Upper lobe of left lung (tissue), 6 donors: ENCODE measurements at regions not wholly inside any gene's neighbourhood (a gene's known extent, or its start where the extent isn't known, plus 50 kb on each side); places are given as distances from the start of the nearest gene placed in this dataset.

Experiments used
- ATAC-seq, 2 donors: fragments of 200-7000 bp; cut with Tn5 transposase; one replicate each; pipeline ENCODE4 v1.9.1; 2022; ENCODE audit warnings: mild to moderate bottlenecking in 2 of 2, moderate library complexity in 2 of 2; ENCODE audit not compliant: low FRiP score in 2 of 2
- DNase-seq, 2 donors: peaks; one replicate each; pipeline ENCODE4 v3.0.0-alpha.2; 2019 to 2020
- H3K27ac ChIP-seq, 4 donors: fragments of 200-600 bp; sonication (generic); one replicate each; pipeline ENCODE4 v1.5.1; 2016 to 2019
- H3K27me3 ChIP-seq, 4 donors: fragments of 200-600 bp; sonication (generic); one replicate each; pipeline ENCODE4 v1.5.1; 2017 to 2019
- H3K36me3 ChIP-seq, 4 donors: fragments of 200-600 bp; sonication (generic); one replicate each; pipeline ENCODE4 v1.5.1; 2016 to 2019
- H3K4me1 ChIP-seq, 4 donors: fragments of 200-600 bp; sonication (generic); one replicate each; pipeline ENCODE4 v1.5.1; 2018 to 2019
- H3K4me3 ChIP-seq, 4 donors: fragments of 200-600 bp; sonication (generic); one replicate each; pipeline ENCODE4 v1.5.1; 2017 to 2019; ENCODE audit warnings: mild to moderate bottlenecking in 2 of 4, moderate library complexity in 1 of 4
- H3K9me3 ChIP-seq, 4 donors: fragments of 200-600 bp; sonication (generic); one replicate each; pipeline ENCODE4 v1.5.1; 2018 to 2019
- EP300 ChIP-seq, 4 donors: sonication (generic); formaldehyde crosslinking; IDR thresholded peaks; one replicate each; pipeline ENCODE4 v1.5.1; 2017; ENCODE audit warnings: antibody characterized with exemption in 4 of 4, control low read depth in 2 of 4
- POLR2A ChIP-seq, 4 donors: fragments of 450-650 bp; IDR thresholded peaks; one replicate each; pipeline ENCODE4 v1.5.1; 2016 to 2017; ENCODE audit warnings: antibody characterized with exemption in 4 of 4, mild to moderate bottlenecking in 2 of 4
- POLR2AphosphoS5 ChIP-seq, 2 donors: sonication (generic); formaldehyde crosslinking; IDR thresholded peaks; one replicate each; pipeline ENCODE4 v1.5.1; 2017; ENCODE audit warnings: antibody characterized with exemption in 2 of 2
- WGBS, 2 donors: methylation state at CpG; one replicate each; pipeline ENCODE4 v1.1.5; 2017 to 2018; 5-methylcytosine and 5-hydroxymethylcytosine counted together
- TF ChIP-seq, protein P1 (sequence below), 6 experiments: fragments of 450-650 bp in 4 of 6; fragments of 200-600 bp in 2 of 6; sonication (generic) in 2 of 6; IDR thresholded peaks; one replicate each; pipeline ENCODE4 v1.5.1; 2016 to 2019; ENCODE audit warnings: antibody characterized with exemption in 6 of 6
- donor health status: DM: no; HTN: no; CAD: no; lungs with moderate emphysema.
- donor health status: DM: no; HTN: yes; CAD: no; lungs with severe emphysema.

DNA sequence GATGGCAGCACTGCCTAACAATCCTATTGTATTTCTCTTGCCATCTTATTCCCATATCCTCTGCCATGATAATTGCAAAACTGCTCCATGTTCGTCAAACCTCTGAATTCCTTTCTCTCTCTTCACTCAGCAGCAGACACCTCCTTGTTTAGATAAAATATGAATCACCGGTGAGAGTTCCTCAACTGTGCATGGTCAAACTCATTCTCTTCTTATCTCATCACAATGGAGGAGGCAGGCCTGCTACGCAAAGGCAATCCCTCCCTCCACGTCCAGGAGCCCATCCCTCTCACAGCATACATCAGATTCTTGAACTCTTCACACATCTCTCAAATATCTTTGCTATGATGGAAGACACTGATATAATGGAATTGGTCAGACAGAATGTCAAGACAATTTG lies 90.1 kb upstream of the DAAM1 start:
- no peak overlapping the region for H3K27ac ChIP-seq
- ATAC-seq (no peak), DNase-seq (no peak)
- H3K36me3 ChIP-seq, result no peaks in the 10 kb centered on the region
- no peak overlapping the region for H3K4me3 ChIP-seq
- TF ChIP-seq, protein P1, sequence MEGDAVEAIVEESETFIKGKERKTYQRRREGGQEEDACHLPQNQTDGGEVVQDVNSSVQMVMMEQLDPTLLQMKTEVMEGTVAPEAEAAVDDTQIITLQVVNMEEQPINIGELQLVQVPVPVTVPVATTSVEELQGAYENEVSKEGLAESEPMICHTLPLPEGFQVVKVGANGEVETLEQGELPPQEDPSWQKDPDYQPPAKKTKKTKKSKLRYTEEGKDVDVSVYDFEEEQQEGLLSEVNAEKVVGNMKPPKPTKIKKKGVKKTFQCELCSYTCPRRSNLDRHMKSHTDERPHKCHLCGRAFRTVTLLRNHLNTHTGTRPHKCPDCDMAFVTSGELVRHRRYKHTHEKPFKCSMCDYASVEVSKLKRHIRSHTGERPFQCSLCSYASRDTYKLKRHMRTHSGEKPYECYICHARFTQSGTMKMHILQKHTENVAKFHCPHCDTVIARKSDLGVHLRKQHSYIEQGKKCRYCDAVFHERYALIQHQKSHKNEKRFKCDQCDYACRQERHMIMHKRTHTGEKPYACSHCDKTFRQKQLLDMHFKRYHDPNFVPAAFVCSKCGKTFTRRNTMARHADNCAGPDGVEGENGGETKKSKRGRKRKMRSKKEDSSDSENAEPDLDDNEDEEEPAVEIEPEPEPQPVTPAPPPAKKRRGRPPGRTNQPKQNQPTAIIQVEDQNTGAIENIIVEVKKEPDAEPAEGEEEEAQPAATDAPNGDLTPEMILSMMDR (IDR thresholded peaks at IDR 0.05), result no peak
- no peaks in the 10 kb centered on the region for H3K27me3 ChIP-seq
- 74 to 80% methylated on average over 4 of the region's 4 CpGs for WGBS, 2 donors
- H3K9me3 ChIP-seq, result no peaks in the 10 kb centered on the region
- no peaks in the 10 kb centered on the region for H3K4me1 ChIP-seq

GRCh38 chr14:59100205-59100604 lies 88.3 kb upstream of the DAAM1 start:
- Histone ChIP-seq H3K36me3 (no peaks in the 10 kb centered on the region), H3K27ac (no peak overlapping the region), H3K4me1 (no peaks in the 10 kb centered on the region), H3K9me3 (no peaks in the 10 kb centered on the region), H3K27me3 (no peaks in the 10 kb centered on the region), H3K4me3 (no peak overlapping the region)
- ATAC-seq (no peak), DNase-seq (no peak)
- 89 to 92% methylated on average over 4 of the region's 4 CpGs for WGBS, 2 donors
- no peak for TF ChIP-seq EP300 (IDR thresholded peaks at IDR 0.05)
- no peak for TF ChIP-seq POLR2AphosphoS5 (IDR thresholded peaks at IDR 0.05)
- TF ChIP-seq, protein P1 (IDR thresholded peaks at IDR 0.05), result no peak
- no peak for TF ChIP-seq POLR2A (IDR thresholded peaks at IDR 0.05)

- Histone ChIP-seq H3K9me3 (no peaks in the 10 kb centered on the region), H3K4me1 (no peaks in the 10 kb centered on the region), H3K27me3 (no peaks in the 10 kb centered on the region), H3K36me3 (no peaks in the 10 kb centered on the region), H3K4me3 (no peak overlapping the region), H3K27ac (no peak overlapping the region)
- no peak for TF ChIP-seq POLR2A (IDR thresholded peaks at IDR 0.05)
- TF ChIP-seq EP300 (IDR thresholded peaks at IDR 0.05), result no peak
- TF ChIP-seq, protein P1 (IDR thresholded peaks at IDR 0.05), result no peak
- no peak for TF ChIP-seq POLR2AphosphoS5 (IDR thresholded peaks at IDR 0.05)
- no peak for ATAC-seq
- no peak for DNase-seq
Observed at GRCh38 chr14:59101476-59101875, 87.0 kb upstream of the DAAM1 start.

GRCh38 chr14:59103396-59103795 lies 85.1 kb upstream of the DAAM1 start:
- ATAC-seq (no peak), DNase-seq (no peak)
- Histone ChIP-seq H3K4me1 (no peaks in the 10 kb centered on the region), H3K36me3 (no peaks in the 10 kb centered on the region), H3K27ac (no peak overlapping the region), H3K4me3 (no peak overlapping the region), H3K9me3 (no peaks in the 10 kb centered on the region), H3K27me3 (no peaks in the 10 kb centered on the region)
- TF ChIP-seq POLR2AphosphoS5 (IDR thresholded peaks at IDR 0.05), result no peak
- WGBS, 2 donors, result 89% methylated on average over 2 of the region's 2 CpGs

DNA sequence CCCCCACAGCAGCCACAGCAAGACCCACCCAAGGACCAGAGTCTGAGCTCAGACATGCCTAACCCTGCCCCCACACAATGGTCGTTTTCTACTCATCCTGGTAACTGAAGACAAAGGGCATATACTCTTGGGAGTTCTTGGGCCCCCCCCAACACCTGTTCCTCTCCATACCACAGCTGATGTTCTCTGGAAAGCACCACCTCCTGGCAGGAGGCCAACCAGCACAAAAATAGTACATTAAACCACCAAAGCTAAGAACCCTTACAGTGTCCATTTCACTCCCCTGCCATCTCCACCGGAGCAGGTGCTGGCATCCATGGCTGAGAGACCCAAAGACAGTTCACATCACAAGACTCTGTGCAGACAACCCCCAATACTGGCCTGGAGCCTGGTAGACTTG lies 80.6 kb upstream of the DAAM1 start:
- WGBS, 2 donors, result 65 to 92% methylated on average over 2 of the region's 2 CpGs
- no peak overlapping the region for H3K4me3 ChIP-seq
- no peak for DNase-seq
- ATAC-seq, result no peak
- TF ChIP-seq POLR2A (IDR thresholded peaks at IDR 0.05) (no peak), EP300 (IDR thresholded peaks at IDR 0.05) (no peak), POLR2AphosphoS5 (IDR thresholded peaks at IDR 0.05) (no peak)
- TF ChIP-seq, protein P1 (IDR thresholded peaks at IDR 0.05), result no peak
- no peaks in the 10 kb centered on the region for H3K27me3 ChIP-seq
- no peak overlapping the region for H3K27ac ChIP-seq
- H3K9me3 ChIP-seq, result no peaks in the 10 kb centered on the region
- H3K36me3 ChIP-seq, result no peaks in the 10 kb centered on the region
- no peaks in the 10 kb centered on the region for H3K4me1 ChIP-seq
